CD4-positive, alpha-beta T cell treated with Interleukin-15 for 4 hours (primary cell): ENCODE measurements at regions not wholly inside any gene's neighbourhood (a gene's known extent, or its start where the extent isn't known, plus 50 kb on each side); places are given as distances from the start of the nearest gene placed in this dataset.

ENCODE experiments used
- DNase-seq: peaks from one replicate; pipeline ENCODE4 v3.0.0-alpha.2; 2020; ENCODE audit warnings: low spot score

DNA sequence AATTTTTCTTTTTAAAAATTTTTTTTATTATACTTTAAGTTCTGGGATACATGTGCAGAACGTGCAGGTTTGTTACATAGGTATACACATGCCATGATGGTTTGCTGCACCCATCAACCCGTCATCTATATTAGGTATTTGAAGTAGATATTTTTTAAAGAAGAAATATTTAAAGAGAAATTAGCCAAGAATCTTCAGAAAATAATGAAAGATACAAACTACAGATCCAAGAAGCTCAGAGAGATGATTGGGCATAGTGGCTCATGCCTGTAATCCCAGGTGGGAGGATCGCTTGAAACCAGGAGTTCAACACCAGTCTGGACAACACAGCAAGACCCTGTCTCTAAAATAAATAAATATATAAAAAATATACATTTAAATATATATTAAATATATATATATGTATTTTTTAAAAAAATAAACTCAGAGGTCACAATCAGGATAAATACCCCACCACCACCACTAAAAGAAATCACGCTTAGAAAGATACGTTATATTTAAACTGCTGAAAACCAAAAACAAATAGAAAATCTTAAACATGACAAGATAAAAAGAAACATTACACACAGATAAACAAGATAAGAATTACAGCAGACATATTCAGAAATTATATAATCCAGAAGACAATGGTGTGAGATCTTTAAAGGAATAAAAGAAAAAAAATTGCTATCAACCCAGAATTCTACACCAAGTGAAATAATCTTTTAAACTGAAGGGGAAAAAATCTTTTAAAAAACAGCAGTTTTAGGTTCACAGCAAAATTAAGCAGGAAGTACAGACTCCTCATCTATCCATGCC lies 57.5 kb downstream of the CSF2 start:
- no peak for DNase-seq

GRCh38 chr5:132132138-132132537 lies 58.5 kb downstream of the CSF2 start:
- no peak for DNase-seq

- peak; percentile 39 for DNase-seq
Measured at GRCh38 chr5:132134384-132134783, 60.8 kb downstream of the CSF2 start.

DNA sequence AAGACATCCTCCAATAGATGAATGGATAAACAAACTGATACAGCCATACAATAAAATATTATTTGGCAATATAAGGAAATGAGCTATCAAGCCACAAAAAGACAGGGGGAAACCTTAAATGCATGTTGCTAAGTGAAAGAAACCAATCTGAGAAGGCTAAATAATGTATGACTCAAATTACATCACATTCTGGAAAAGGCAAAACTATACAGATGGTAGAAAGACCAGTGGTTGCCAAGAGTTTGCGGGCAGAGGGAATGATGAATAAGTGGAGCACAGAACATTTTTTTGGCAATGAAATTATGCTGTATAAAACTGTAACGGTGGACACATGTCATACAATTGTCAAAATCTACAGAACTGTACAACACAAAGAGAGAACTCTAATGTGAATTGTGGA lies 63.3 kb downstream of the CSF2 start:
- no peak for DNase-seq

GRCh38 chr5:132138260-132138659 lies 64.7 kb downstream of the CSF2 start:
- DNase-seq, result no peak
